ENCODE measurements at regions not wholly inside any gene's neighbourhood (a gene's known extent, or its start where the extent isn't known, plus 50 kb on each side); places are given as distances from the start of the nearest gene placed in this dataset.

DNA sequence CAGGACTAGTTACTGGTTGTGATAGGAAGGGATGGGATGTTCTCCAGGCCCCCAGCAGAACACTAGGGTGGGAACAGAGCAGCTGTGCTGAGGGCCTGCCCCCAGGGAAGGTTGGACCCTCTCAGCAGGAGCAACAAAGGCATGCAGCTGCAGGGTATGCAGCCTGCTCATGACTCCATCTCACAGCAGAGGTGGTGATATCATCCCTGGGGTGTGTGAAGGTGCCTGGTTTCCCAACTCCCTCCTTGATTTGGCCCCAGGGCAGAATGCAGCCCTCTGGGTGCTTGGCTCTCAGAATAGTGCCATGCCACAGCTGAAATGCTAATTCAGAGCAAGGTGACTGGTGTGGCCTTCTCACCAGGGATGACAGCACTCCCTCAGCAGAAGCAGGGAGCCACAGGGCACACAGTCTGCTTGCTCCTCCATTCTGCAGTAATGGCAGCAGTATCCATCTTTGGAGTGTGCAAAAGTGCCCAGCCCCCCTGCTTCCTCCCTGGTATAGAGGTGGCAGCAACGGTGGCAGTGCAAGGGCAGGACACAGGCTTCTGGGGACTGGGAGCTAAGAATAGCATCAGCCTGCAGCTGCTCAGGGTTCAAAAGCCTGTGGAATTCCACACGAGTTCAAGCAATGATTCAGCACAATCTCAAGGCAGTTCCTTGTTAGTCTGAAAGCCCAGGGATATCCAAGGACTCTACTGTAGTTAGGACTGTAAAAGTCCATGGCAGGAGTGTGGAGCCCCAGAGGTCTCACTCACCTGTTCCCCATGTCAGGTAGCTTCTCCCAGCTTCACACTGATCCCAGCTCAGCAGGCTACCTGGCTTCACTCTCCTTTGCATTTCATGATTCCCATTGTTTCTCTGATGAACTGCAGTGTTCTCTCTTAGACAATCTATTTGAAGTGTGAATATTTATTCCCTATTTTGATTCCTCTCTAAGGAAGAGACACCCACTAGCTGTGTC, 298.1 kb upstream of the FOXG1 start:
- Histone ChIP-seq H3K9me2 (ENCODE audit: insufficient read depth) (no peaks in the 10 kb centered on the region), H3K4me3 (no peak overlapping the region), H4K20me1 (ENCODE audit: insufficient read depth) (no peaks in the 10 kb centered on the region), H3K27me3 (replicated peaks; ENCODE audit: insufficient read depth) (no peaks in the 10 kb centered on the region), H3F3A (ENCODE audit: insufficient read depth) (no peaks in the 10 kb centered on the region), H3K9me3 (ENCODE audit: low read depth) (no peaks in the 10 kb centered on the region), H3K4me2 (ENCODE audit: unreplicated experiment) (no peak overlapping the region), H3K36me3 (ENCODE audit: low read depth) (no peaks in the 10 kb centered on the region), H3K27ac (no peak overlapping the region), H3K4me1 (ENCODE audit: insufficient read depth) (no peaks in the 10 kb centered on the region), H2AFZ (no peak overlapping the region), H3K79me2 (ENCODE audit: insufficient read depth) (no peaks in the 10 kb centered on the region), H3K9ac (no peak overlapping the region)
- TF ChIP-seq EZH2phosphoT487 (IDR thresholded peaks at IDR 0.05; ENCODE audit: insufficient read depth, low read depth) (no peak), EZH2 (IDR thresholded peaks at IDR 0.05; ENCODE audit: insufficient read depth, poor library complexity, severe bottlenecking) (no peak)
- 7 to 17% methylated on average over 2 of the region's 2 CpGs for WGBS, 2 experiments (ENCODE audit: low coverage in 1 of 2, low lambda C conversion rate in 2 of 2, missing lambda C conversion rate in 2 of 2)
- no peak for DNase-seq
- in situ Hi-C loops (cut with MboI), result no loop called here

DNA sequence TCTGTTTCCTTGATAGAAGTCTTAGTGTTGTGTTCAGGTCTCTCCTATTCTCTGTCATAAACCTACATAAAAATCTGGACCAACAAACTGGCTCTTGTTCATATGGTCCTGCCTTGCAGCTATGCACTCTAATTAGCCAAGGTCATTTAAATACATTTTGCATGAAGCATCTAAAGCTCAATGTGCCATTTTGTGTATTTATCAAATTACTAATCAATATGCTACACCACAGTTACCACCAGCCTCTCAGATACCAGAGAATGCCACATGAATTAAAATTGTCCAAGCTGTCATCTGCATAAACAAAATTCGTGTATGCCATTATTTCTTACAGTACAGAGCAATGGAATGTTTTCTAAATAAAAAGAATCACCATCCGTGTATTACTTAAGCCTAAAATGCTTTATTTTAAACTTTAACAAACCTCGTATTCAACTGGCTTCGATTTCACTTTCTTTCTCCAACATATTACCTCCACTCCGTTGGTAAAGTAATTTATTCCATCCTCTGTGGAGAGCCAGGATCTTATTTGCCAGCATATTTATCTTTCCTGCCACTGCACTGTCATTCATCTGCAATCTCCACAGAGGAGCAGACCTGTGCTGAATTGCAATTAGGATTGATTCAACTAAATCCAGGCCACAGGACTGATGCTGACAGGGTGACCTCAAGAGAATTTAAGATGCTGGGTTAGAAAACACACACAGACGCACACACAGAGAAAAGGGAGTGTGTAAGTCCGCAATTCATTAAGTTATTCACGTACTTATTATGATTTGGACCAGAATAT, 284.1 kb upstream of the FOXG1 start:
- no peak overlapping the region for H3K4me3 ChIP-seq
- H3K27ac ChIP-seq, result no peak overlapping the region
- no peaks in the 10 kb centered on the region for H4K20me1 ChIP-seq (ENCODE audit: insufficient read depth)
- H2AFZ ChIP-seq, result no peak overlapping the region
- no peaks in the 10 kb centered on the region for H3K79me2 ChIP-seq (ENCODE audit: insufficient read depth)
- no peaks in the 10 kb centered on the region for H3K4me1 ChIP-seq (ENCODE audit: insufficient read depth)
- 12 to 13% methylated on average over 8 of the region's 8 CpGs for WGBS, 2 experiments (ENCODE audit: low coverage in 1 of 2, low lambda C conversion rate in 2 of 2, missing lambda C conversion rate in 2 of 2)
- in situ Hi-C loops (cut with MboI), result no loop called here
- H3K36me3 ChIP-seq (ENCODE audit: low read depth), result no peaks in the 10 kb centered on the region
- H3F3A ChIP-seq (ENCODE audit: insufficient read depth), result no peaks in the 10 kb centered on the region
- TF ChIP-seq EZH2 (IDR thresholded peaks at IDR 0.05; ENCODE audit: insufficient read depth, poor library complexity, severe bottlenecking) (no peak), EZH2phosphoT487 (IDR thresholded peaks at IDR 0.05; ENCODE audit: insufficient read depth, low read depth) (no peak)
- H3K9me3 ChIP-seq (ENCODE audit: low read depth), result no peaks in the 10 kb centered on the region
- no peaks in the 10 kb centered on the region for H3K9me2 ChIP-seq (ENCODE audit: insufficient read depth)
- no peak overlapping the region for H3K4me2 ChIP-seq (ENCODE audit: unreplicated experiment)
- H3K9ac ChIP-seq, result no peak overlapping the region
- H3K27me3 ChIP-seq (replicated peaks; ENCODE audit: insufficient read depth), result no peaks in the 10 kb centered on the region
- DNase-seq, result no peak

DNA sequence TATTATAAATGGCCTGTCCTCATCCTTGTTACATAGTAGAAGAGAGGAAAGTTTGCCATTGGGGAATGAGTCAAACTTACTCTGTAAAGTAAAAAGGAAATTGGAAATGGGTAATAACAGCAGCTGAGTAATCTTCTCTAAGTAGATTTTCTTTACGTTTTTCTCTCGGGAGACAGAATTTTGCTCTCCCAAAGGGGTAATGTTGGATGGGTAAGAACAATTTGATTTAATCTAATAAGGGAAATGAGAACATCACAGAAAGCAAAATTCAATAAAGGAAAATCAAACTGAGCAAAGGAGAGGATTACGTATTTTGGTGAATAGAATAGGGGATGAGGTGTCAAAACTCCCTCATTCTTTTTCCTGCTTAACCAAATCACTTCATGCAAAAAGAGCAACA, 283.1 kb upstream of the FOXG1 start:
- H3K27ac ChIP-seq, result no peak overlapping the region
- no peak overlapping the region for H3K4me3 ChIP-seq
- no peaks in the 10 kb centered on the region for H3F3A ChIP-seq (ENCODE audit: insufficient read depth)
- H3K36me3 ChIP-seq (ENCODE audit: low read depth), result no peaks in the 10 kb centered on the region
- no peak for TF ChIP-seq EZH2phosphoT487 (IDR thresholded peaks at IDR 0.05; ENCODE audit: insufficient read depth, low read depth)
- TF ChIP-seq EZH2 (IDR thresholded peaks at IDR 0.05; ENCODE audit: insufficient read depth, poor library complexity, severe bottlenecking), result no peak
- H3K79me2 ChIP-seq (ENCODE audit: insufficient read depth), result no peaks in the 10 kb centered on the region
- H3K9ac ChIP-seq, result no peak overlapping the region
- 31 to 38% methylated on average over 3 of the region's 3 CpGs for WGBS, 2 experiments (ENCODE audit: low coverage in 1 of 2, low lambda C conversion rate in 2 of 2, missing lambda C conversion rate in 2 of 2)
- H3K9me3 ChIP-seq (ENCODE audit: low read depth), result no peaks in the 10 kb centered on the region
- H3K9me2 ChIP-seq (ENCODE audit: insufficient read depth), result no peaks in the 10 kb centered on the region
- H3K4me2 ChIP-seq (ENCODE audit: unreplicated experiment), result no peak overlapping the region
- no peaks in the 10 kb centered on the region for H3K4me1 ChIP-seq (ENCODE audit: insufficient read depth)
- H4K20me1 ChIP-seq (ENCODE audit: insufficient read depth), result no peaks in the 10 kb centered on the region
- no peak for DNase-seq
- no peak overlapping the region for H2AFZ ChIP-seq
- no peaks in the 10 kb centered on the region for H3K27me3 ChIP-seq (replicated peaks; ENCODE audit: insufficient read depth)
- in situ Hi-C loops (cut with MboI), result no loop called here

DNA sequence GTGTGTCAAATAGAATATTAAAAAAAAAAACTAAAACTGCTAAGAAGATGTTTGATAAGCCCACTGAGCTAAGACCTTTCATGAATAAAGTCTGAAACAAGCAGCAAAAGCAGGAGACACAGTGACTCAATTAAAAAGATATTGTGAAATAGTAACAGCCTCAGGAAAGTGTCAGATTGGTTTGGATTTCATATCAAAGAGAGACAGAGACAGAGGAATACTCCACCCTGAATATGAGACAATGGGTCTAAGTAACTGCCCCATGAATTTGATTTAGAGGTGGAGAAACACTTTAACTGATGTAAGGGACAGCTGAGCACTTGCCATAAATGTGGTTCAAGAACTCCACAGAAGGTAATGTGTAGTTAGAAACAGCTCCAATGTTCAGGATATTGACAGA, 277.9 kb upstream of the FOXG1 start:
- Histone ChIP-seq H3K9ac (no peak overlapping the region), H3K4me2 (ENCODE audit: unreplicated experiment) (no peak overlapping the region), H3K27me3 (replicated peaks; ENCODE audit: insufficient read depth) (no peaks in the 10 kb centered on the region), H3K79me2 (ENCODE audit: insufficient read depth) (no peaks in the 10 kb centered on the region), H3F3A (ENCODE audit: insufficient read depth) (no peaks in the 10 kb centered on the region), H3K4me1 (ENCODE audit: insufficient read depth) (no peaks in the 10 kb centered on the region), H4K20me1 (ENCODE audit: insufficient read depth) (no peaks in the 10 kb centered on the region), H3K27ac (no peak overlapping the region), H3K4me3 (no peak overlapping the region), H3K9me2 (ENCODE audit: insufficient read depth) (no peaks in the 10 kb centered on the region), H2AFZ (no peak overlapping the region), H3K9me3 (ENCODE audit: low read depth) (no peaks in the 10 kb centered on the region), H3K36me3 (ENCODE audit: low read depth) (no peaks in the 10 kb centered on the region)
- in situ Hi-C loops (cut with MboI), result no loop called here
- TF ChIP-seq EZH2phosphoT487 (IDR thresholded peaks at IDR 0.05; ENCODE audit: insufficient read depth, low read depth) (no peak), EZH2 (IDR thresholded peaks at IDR 0.05; ENCODE audit: insufficient read depth, poor library complexity, severe bottlenecking) (no peak)
- DNase-seq, result no peak
